Hepatocyte (in vitro differentiated cells): ENCODE measurements at regions not wholly inside any gene's neighbourhood (a gene's known extent, or its start where the extent isn't known, plus 50 kb on each side); places are given as distances from the start of the nearest gene placed in this dataset.
"Not testable (repeated sequence)": the region's sequence is repeated elsewhere in the genome, so short reads cannot be mapped to it uniquely, and the experiment has no call there.

ENCODE experiments used
- DNase-seq: peaks from one replicate; pipeline ENCODE4 v3.0.0-alpha.2; 2016; ENCODE audit warnings: low spot score
- H2AFZ ChIP-seq: fragments of 200-600 bp; sonication (generic); 2 replicates; pipeline ENCODE4 v1.6.0; 2016; ENCODE audit warnings: antibody characterized with exemption, mild to moderate bottlenecking
- H3K27ac ChIP-seq: fragments of 200-600 bp; sonication (generic); 2 replicates; pipeline ENCODE4 v1.5.1; 2016; ENCODE audit warnings: mild to moderate bottlenecking
- H3K27me3 ChIP-seq: fragments of 200-600 bp; sonication (generic); 2 replicates; pipeline ENCODE4 v1.6.1; 2016
- H3K36me3 ChIP-seq: fragments of 200-600 bp; sonication (generic); replicated peaks from 2 replicates; pipeline ENCODE4 v1.5.1; 2016; ENCODE audit warnings: low read depth; ENCODE audit not compliant: insufficient read depth
- H3K4me1 ChIP-seq: fragments of 200-600 bp; sonication (generic); 2 replicates; pipeline ENCODE4 v1.5.1; 2016; ENCODE audit warnings: mild to moderate bottlenecking, moderate library complexity; ENCODE audit not compliant: insufficient read depth
- H3K4me2 ChIP-seq: fragments of 200-600 bp; sonication (generic); 2 replicates; pipeline ENCODE4 v1.6.0; 2016
- H3K4me3 ChIP-seq: fragments of 200-600 bp; sonication (generic); 2 replicates; pipeline ENCODE4 v1.5.1; 2016; ENCODE audit warnings: mild to moderate bottlenecking
- H3K79me2 ChIP-seq: fragments of 200-600 bp; sonication (generic); 2 replicates; pipeline ENCODE4 v1.6.0; 2017; ENCODE audit warnings: mild to moderate bottlenecking
- H3K9me2 ChIP-seq: fragments of 200-600 bp; sonication (generic); replicated peaks from 2 replicates; pipeline ENCODE4 v1.6.0; 2017; ENCODE audit warnings: mild to moderate bottlenecking; ENCODE audit not compliant: insufficient read depth
- H3K9me3 ChIP-seq: fragments of 200-600 bp; sonication (generic); 2 replicates; pipeline ENCODE4 v1.5.1; 2016; ENCODE audit warnings: low read depth, mild to moderate bottlenecking
- H4K20me1 ChIP-seq: fragments of 200-600 bp; sonication (generic); 2 replicates; pipeline ENCODE4 v1.6.0; 2016; ENCODE audit warnings: mild to moderate bottlenecking; ENCODE audit not compliant: insufficient read depth, poor library complexity, severe bottlenecking
- WGBS: methylation state at CpG from one replicate; pipeline ENCODE4 v1.1.6; 2016; ENCODE audit warnings: low lambda C conversion rate; ENCODE audit errors: missing lambda C conversion rate; 5-methylcytosine and 5-hydroxymethylcytosine counted together

- H3K4me1 ChIP-seq, H4K20me1 ChIP-seq, H3K9me3 ChIP-seq, DNase-seq, H2AFZ ChIP-seq, H3K4me2 ChIP-seq, H3K27ac ChIP-seq, H3K9me2 ChIP-seq, H3K36me3 ChIP-seq, H3K79me2 ChIP-seq, H3K27me3 ChIP-seq, H3K4me3 ChIP-seq: not testable (repeated sequence)
- 88% methylated on average over 5 of the region's 5 CpGs for WGBS
These were observed 254.5 kb upstream of the PLGLB1 start for GRCh38 chr2:87275974-87276629.

DNA sequence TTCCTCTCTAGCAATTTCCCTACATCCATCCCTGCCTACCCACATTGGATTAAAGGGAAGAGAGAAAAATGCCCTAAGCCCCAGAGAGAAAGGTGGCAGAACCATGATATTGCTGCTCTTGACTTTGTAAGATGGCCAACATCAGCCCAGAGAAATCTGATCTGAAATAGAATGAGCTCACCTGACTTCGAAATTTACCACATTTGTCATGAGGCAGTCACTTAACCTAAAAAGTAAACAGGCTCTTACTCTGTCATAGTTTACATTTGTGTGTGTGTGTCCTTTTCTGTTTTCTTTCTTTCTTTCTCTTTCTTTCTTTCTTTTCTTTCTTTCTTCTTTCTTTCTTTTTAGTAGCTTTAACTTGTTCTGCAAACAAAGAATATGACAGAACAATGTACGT lies 255.0 kb upstream of the PLGLB1 start:
- WGBS: 85% methylated on average over 1 of the region's 2 CpGs
- H3K79me2 ChIP-seq, H3K36me3 ChIP-seq, H3K4me1 ChIP-seq, H3K9me3 ChIP-seq, DNase-seq, H3K27ac ChIP-seq, H3K27me3 ChIP-seq, H3K9me2 ChIP-seq, H4K20me1 ChIP-seq, H3K4me3 ChIP-seq, H2AFZ ChIP-seq, H3K4me2 ChIP-seq: not testable (repeated sequence)

DNA sequence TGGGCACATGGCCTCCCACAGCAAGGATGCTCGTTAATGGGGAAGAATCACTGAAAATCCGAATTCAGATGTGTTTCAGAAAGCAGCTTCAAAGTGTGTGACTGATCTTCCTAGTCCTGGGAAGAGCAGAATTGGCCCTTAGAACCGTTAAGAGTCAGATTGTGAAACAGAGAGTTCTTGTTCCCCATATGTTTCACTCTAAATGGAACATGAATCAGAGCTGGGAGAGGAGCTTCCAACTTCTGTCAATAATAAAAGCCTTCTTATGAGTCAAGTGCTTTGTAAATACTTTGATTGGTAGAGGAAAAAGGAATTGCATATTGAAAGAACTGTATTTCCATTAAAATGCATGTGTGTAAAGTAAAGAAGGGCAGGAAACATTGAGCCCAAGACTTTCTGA lies 256.1 kb upstream of the PLGLB1 start:
- H3K27me3 ChIP-seq, H2AFZ ChIP-seq, H3K9me3 ChIP-seq, H3K9me2 ChIP-seq, H3K79me2 ChIP-seq, H3K4me3 ChIP-seq, H3K36me3 ChIP-seq, H3K27ac ChIP-seq, H3K4me2 ChIP-seq, H4K20me1 ChIP-seq, DNase-seq, H3K4me1 ChIP-seq: not testable (repeated sequence)
- no CpG with 5 or more reads among the region's 3 CpGs for WGBS

GRCh38 chr2:87280596-87281355 lies 259.1 kb upstream of the PLGLB1 start:
- WGBS: 75% methylated on average over 5 of the region's 10 CpGs
- not testable (repeated sequence) for DNase-seq, H3K79me2 ChIP-seq, H2AFZ ChIP-seq, H3K4me2 ChIP-seq, H3K9me2 ChIP-seq, H3K36me3 ChIP-seq, H3K9me3 ChIP-seq, H3K4me3 ChIP-seq, H3K4me1 ChIP-seq, H3K27ac ChIP-seq, H3K27me3 ChIP-seq, H4K20me1 ChIP-seq

GRCh38 chr2:87283735-87284470 lies 262.3 kb upstream of the PLGLB1 start:
- not testable (repeated sequence) for H3K27ac ChIP-seq, H3K79me2 ChIP-seq, H3K4me3 ChIP-seq, H2AFZ ChIP-seq, H3K4me2 ChIP-seq, H3K36me3 ChIP-seq, H3K27me3 ChIP-seq, H3K4me1 ChIP-seq, H3K9me3 ChIP-seq, H3K9me2 ChIP-seq, H4K20me1 ChIP-seq, DNase-seq
- 84% methylated on average over 18 of the region's 18 CpGs for WGBS

- H2AFZ ChIP-seq, H4K20me1 ChIP-seq, H3K4me2 ChIP-seq, H3K27ac ChIP-seq, H3K4me3 ChIP-seq, H3K9me3 ChIP-seq, H3K4me1 ChIP-seq, H3K27me3 ChIP-seq, DNase-seq, H3K36me3 ChIP-seq, H3K79me2 ChIP-seq, H3K9me2 ChIP-seq: not testable (repeated sequence)
- 75% methylated on average over 2 of the region's 9 CpGs for WGBS
These were observed 262.8 kb upstream of the PLGLB1 start for GRCh38 chr2:87284471-87284772.

GRCh38 chr2:87285139-87285538 lies 263.5 kb upstream of the PLGLB1 start:
- 97% methylated on average over 4 of the region's 4 CpGs for WGBS
- H4K20me1 ChIP-seq, H3K9me3 ChIP-seq, H3K36me3 ChIP-seq, H3K4me2 ChIP-seq, DNase-seq, H3K9me2 ChIP-seq, H2AFZ ChIP-seq, H3K4me1 ChIP-seq, H3K79me2 ChIP-seq, H3K27ac ChIP-seq, H3K27me3 ChIP-seq, H3K4me3 ChIP-seq: not testable (repeated sequence)

DNA sequence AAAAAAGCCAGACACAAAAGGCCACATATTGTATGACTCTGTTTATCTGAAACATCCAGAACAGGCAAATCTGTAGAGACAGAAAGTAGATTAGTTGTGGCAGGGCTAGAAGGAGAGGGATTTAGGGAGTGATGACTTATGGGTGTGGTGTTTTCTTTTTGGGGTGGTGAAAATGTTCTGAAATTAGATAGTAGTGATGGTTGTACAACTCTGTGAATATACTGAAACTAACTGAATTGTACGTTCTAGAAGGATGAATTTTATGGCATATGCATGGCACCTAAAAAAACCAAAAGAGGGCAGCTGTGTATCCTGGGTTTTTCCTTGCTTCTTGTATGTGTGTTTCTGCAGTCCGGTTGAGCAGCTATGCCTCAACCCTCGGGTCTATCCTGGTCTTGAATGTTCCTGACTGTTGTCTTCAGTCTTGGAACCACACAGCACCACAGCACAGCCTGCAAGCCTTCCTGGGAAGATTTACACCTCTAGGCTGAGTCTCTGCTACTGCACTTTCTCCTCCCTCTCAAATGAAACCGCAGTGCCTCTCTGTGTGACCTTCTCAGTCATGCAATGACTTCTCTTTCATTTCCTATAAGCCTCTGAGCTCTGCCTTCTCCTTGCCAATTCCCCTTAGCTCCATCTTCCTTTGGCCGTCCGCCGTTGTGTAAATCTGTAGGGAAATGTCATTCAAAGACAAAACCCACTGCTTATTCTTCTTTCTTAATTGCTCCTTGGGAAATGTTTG lies 269.1 kb upstream of the PLGLB1 start:
- not testable (repeated sequence) for H3K27ac ChIP-seq, H3K27me3 ChIP-seq, H3K4me1 ChIP-seq, H4K20me1 ChIP-seq, H3K36me3 ChIP-seq, DNase-seq, H2AFZ ChIP-seq, H3K4me2 ChIP-seq, H3K9me3 ChIP-seq, H3K9me2 ChIP-seq, H3K4me3 ChIP-seq, H3K79me2 ChIP-seq
- WGBS: 79% methylated on average over 6 of the region's 7 CpGs
